H1 (cell line): ENCODE measurements at regions not wholly inside any gene's neighbourhood (a gene's known extent, or its start where the extent isn't known, plus 50 kb on each side); places are given as distances from the start of the nearest gene placed in this dataset.

Experiments used
- CTCF ChIA-PET: fragments of 300-600 bp; sonication (Branson Sonifier 250); formaldehyde crosslinking; loops from one replicate; lab custom pipeline; 2021; ENCODE audit not compliant: partially characterized antibody; lab: Charles Lee
- POLR2A ChIA-PET: fragments of 300-600 bp; sonication (Branson Sonifier 250); formaldehyde crosslinking; loops from one replicate; lab custom pipeline; 2021; ENCODE audit warnings: inconsistent platforms; ENCODE audit not compliant: partially characterized antibody; lab: Charles Lee
- DNase-seq, 2 experiments: peaks; one replicate each; pipeline versions ENCODE4 v3.0.0 to v3.0.0-alpha.2; 2010 to 2022; ENCODE audit warnings: low spot score in 2 of 2, low read depth in 1 of 2, mixed read lengths in 1 of 2
- FAIRE-seq: peaks from 2 replicates; lab custom pipeline; 2011; peaks lifted over from hg19 to GRCh38; lab: Jason Lieb, UNC
- H2AFZ ChIP-seq: 2 replicates; pipeline ENCODE4 v1.8.1; 2012; ENCODE audit warnings: low read length, inconsistent platforms
- H2AK5ac ChIP-seq: 2 replicates; pipeline ENCODE4 v1.6.1; 2013; ENCODE audit warnings: low read depth, low read length
- H2BK120ac ChIP-seq: replicated peaks from 2 replicates; pipeline ENCODE3; 2013; ENCODE audit warnings: low read depth, low read length, inconsistent platforms
- H2BK12ac ChIP-seq: 2 replicates; pipeline ENCODE4 v1.6.1; 2013; ENCODE audit warnings: low read depth, low read length
- H2BK15ac ChIP-seq: 2 replicates; pipeline ENCODE4 v1.6.1; 2013; ENCODE audit warnings: low read length
- H2BK20ac ChIP-seq: 2 replicates; pipeline ENCODE4 v1.6.1; 2013; ENCODE audit warnings: low read length
- H2BK5ac ChIP-seq: 2 replicates; pipeline ENCODE4 v1.6.1; 2013; ENCODE audit warnings: low read depth, low read length
- H3K14ac ChIP-seq: 2 replicates; pipeline ENCODE4 v1.6.1; 2013; ENCODE audit warnings: inconsistent platforms; ENCODE audit not compliant: insufficient read length
- H3K18ac ChIP-seq: 2 replicates; pipeline ENCODE4 v1.6.1; 2013; ENCODE audit warnings: low read length; ENCODE audit errors: extremely low read depth
- H3K23ac ChIP-seq: 2 replicates; pipeline ENCODE4 v1.6.1; 2013; ENCODE audit warnings: inconsistent platforms; ENCODE audit not compliant: insufficient read length
- H3K23me2 ChIP-seq: 2 replicates; pipeline ENCODE4 v1.6.1; 2013; ENCODE audit warnings: low read depth, low read length
- H3K27ac ChIP-seq: 2 replicates; pipeline ENCODE4 v1.6.1; 2011; ENCODE audit warnings: low read depth, low read length, inconsistent platforms
- H3K27me3 ChIP-seq, 4 experiments: replicated peaks in 1 of 4; 1 replicate in 1 of 4; 2 replicates in 3 of 4; pipeline versions ENCODE4 v1.6.1 to v1.8.1; 2011 to 2013; ENCODE audit warnings: low read length in 3 of 4, mild to moderate bottlenecking in 3 of 4, inconsistent platforms in 2 of 4, mixed read lengths in 2 of 4, moderate library complexity in 1 of 4; ENCODE audit not compliant: control insufficient read depth in 3 of 4, insufficient read depth in 3 of 4; ENCODE audit errors: extremely low read depth in 1 of 4
- H3K36me3 ChIP-seq, 4 experiments: 2 replicates each; pipeline versions ENCODE4 v1.6.1 to v1.8.1; 2011 to 2013; ENCODE audit warnings: mild to moderate bottlenecking in 4 of 4, low read length in 3 of 4, moderate library complexity in 2 of 4, control low read depth in 1 of 4, inconsistent platforms in 1 of 4; ENCODE audit not compliant: insufficient read depth in 4 of 4, control insufficient read depth in 2 of 4
- H3K4ac ChIP-seq: replicated peaks from 2 replicates; pipeline ENCODE3; 2013; ENCODE audit warnings: low read length, low read depth, mixed read lengths, inconsistent platforms; ENCODE audit not compliant: insufficient read length
- H3K4me1 ChIP-seq, 4 experiments: replicated peaks in 1 of 4; 1 replicate in 1 of 4; 2 replicates in 3 of 4; pipeline versions ENCODE4 v1.6.1 to v1.8.1; 2011 to 2013; ENCODE audit warnings: low read length in 3 of 4, inconsistent platforms in 2 of 4, mixed read lengths in 1 of 4; ENCODE audit not compliant: insufficient read depth in 4 of 4, control insufficient read depth in 3 of 4
- H3K4me2 ChIP-seq, 2 experiments: 2 replicates each; pipeline versions ENCODE4 v1.6.1 to v1.8.1; 2011 to 2013; ENCODE audit warnings: low read depth in 2 of 2, low read length in 2 of 2, control low read depth in 1 of 2, inconsistent platforms in 1 of 2, mild to moderate bottlenecking in 1 of 2; ENCODE audit not compliant: insufficient read depth in 1 of 2
- H3K4me3 ChIP-seq, 4 experiments: fragments of 200-600, 300-600 bp in 1 of 4; sonication (generic), shearing (Covaris generic), sonication (Bioruptor Twin) in 1 of 4; 2 replicates each; pipeline versions ENCODE4 v1.5.1 to v1.8.1; 2011 to 2016; ENCODE audit warnings: low read length in 4 of 4, low read depth in 3 of 4, control low read depth in 2 of 4, inconsistent platforms in 2 of 4, mild to moderate bottlenecking in 2 of 4, mixed read lengths in 1 of 4, moderate library complexity in 1 of 4; ENCODE audit not compliant: insufficient read depth in 2 of 4; ENCODE audit errors: extremely low read depth in 1 of 4
- H3K56ac ChIP-seq: replicated peaks from 2 replicates; pipeline ENCODE3; 2013; ENCODE audit warnings: low read depth, mild to moderate bottlenecking, mixed read lengths, low read length, inconsistent platforms; ENCODE audit not compliant: insufficient read length
- H3K79me1 ChIP-seq: 2 replicates; pipeline ENCODE4 v1.6.1; 2013; ENCODE audit warnings: low read depth, low read length, control low read depth
- H3K79me2 ChIP-seq, 2 experiments: 2 replicates each; pipeline versions ENCODE4 v1.6.1 to v1.8.1; 2012 to 2013; ENCODE audit warnings: low read length in 2 of 2, mild to moderate bottlenecking in 2 of 2, inconsistent platforms in 1 of 2; ENCODE audit not compliant: insufficient read depth in 2 of 2, control insufficient read depth in 1 of 2
- H3K9ac ChIP-seq, 4 experiments: replicated peaks in 1 of 4; 1 replicate in 1 of 4; 2 replicates in 3 of 4; pipeline versions ENCODE4 v1.6.1 to v1.8.1; 2011 to 2013; ENCODE audit warnings: low read depth in 3 of 4, low read length in 3 of 4, control low read depth in 2 of 4, mild to moderate bottlenecking in 2 of 4, moderate library complexity in 2 of 4, inconsistent platforms in 1 of 4; ENCODE audit errors: extremely low read depth in 1 of 4
- H3K9me3 ChIP-seq, 2 experiments: 2 replicates each; pipeline versions ENCODE4 v1.6.1 to v1.8.1; 2012 to 2013; ENCODE audit warnings: mild to moderate bottlenecking in 2 of 2, moderate library complexity in 2 of 2, control low read depth in 1 of 2, inconsistent platforms in 1 of 2, low read depth in 1 of 2, low read length in 1 of 2, mixed read lengths in 1 of 2; ENCODE audit not compliant: insufficient read depth in 2 of 2
- H4K20me1 ChIP-seq, 2 experiments: replicated peaks in 1 of 2; 2 replicates each; pipeline versions ENCODE3 to v1.8.1; 2011 to 2013; ENCODE audit warnings: inconsistent platforms in 2 of 2, low read length in 2 of 2, mild to moderate bottlenecking in 1 of 2; ENCODE audit not compliant: insufficient read depth in 2 of 2, control insufficient read depth in 1 of 2
- H4K5ac ChIP-seq: 2 replicates; pipeline ENCODE4 v1.6.1; 2013; ENCODE audit warnings: low read length, low read depth, mixed read lengths, inconsistent platforms; ENCODE audit not compliant: insufficient read length
- H4K8ac ChIP-seq: 2 replicates; pipeline ENCODE4 v1.8.0; 2013; ENCODE audit warnings: mild to moderate bottlenecking, moderate library complexity, low read length, inconsistent platforms; ENCODE audit not compliant: insufficient read depth; ENCODE audit errors: extremely low read depth
- H4K91ac ChIP-seq: replicated peaks from 2 replicates; pipeline ENCODE3; 2013; ENCODE audit warnings: low read length, mixed read lengths, inconsistent platforms; ENCODE audit not compliant: insufficient read length
- KDM1A ChIP-seq: fragments of 200-600, 300-600 bp; sonication (generic); IDR thresholded peaks from 2 replicates; pipeline ENCODE4 v1.7.1; 2016; ENCODE audit warnings: mild to moderate bottlenecking, low read length, borderline replicate concordance
- WGBS, 2 experiments: shearing (Covaris generic) in 1 of 2; methylation state at CpG; one replicate each; pipeline versions ENCODE4 v1.1.6 to v1.1.7; 2013 to 2015; ENCODE audit warnings: low lambda C conversion rate in 2 of 2, mixed read lengths in 2 of 2, inconsistent platforms in 1 of 2, low coverage in 1 of 2, missing lambda C conversion rate in 1 of 2; ENCODE audit not compliant: insufficient replicate concordance in 2 of 2, insufficient coverage in 1 of 2, insufficient read length in 1 of 2; ENCODE audit errors: extremely low coverage in 1 of 2, missing lambda C conversion rate in 1 of 2; 5-methylcytosine and 5-hydroxymethylcytosine counted together
- TF ChIP-seq, protein P1 (sequence below), 3 experiments: IDR thresholded peaks; 1 replicate in 2 of 3; 2 replicates in 1 of 3; pipeline versions ENCODE4 v1.5.1 to v1.6.1; 2011; ENCODE audit warnings: low read length in 3 of 3, mild to moderate bottlenecking in 3 of 3, inconsistent platforms in 2 of 3, low read depth in 1 of 3, moderate library complexity in 1 of 3; ENCODE audit not compliant: insufficient read depth in 1 of 3; ENCODE audit errors: control extremely low read depth in 1 of 3

DNA sequence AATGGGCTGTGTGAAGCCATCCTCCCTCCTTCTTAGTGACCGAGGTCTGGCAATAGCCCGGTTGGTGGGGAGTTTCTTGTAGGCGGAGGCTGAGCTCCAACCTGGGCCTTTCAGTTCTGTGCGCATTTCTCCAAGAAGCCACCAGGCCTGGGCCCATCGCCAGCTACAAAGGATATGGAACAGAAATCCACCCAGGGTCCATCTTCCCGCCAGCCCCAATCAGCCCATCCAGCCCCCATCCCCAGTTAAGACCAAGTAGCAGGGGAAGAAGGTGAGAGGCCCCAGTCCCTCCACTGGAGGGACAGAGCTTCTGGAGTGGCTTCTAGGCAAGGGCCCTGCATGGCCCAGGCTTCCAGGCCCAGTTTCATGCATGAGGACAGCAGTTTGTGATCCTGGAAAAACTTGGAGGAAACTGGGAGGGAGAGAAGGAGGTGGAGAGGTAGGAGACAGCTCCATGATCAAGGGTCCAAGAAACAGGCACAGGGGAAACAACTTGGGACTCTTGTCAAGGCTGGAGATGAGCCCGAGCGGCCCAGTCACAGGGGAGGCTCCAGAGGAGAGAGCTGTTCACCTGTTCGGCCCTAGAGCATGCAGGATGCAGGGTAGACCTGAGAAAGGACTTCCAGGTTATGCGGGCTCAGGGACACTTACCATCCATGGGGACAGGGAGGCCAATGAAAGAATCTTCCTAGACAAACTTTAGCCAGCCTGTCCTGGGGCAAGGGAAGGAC, 261.2 kb downstream of the PTPRU start:
- 91% methylated on average over 10 of the region's 10 CpGs; no CpG with 5 or more reads in 1 of the 2 experiments for WGBS, 2 experiments
- no peaks in the 10 kb centered on the region for H3K79me2 ChIP-seq
- peaks cover 0 to 7% of the 10 kb centered on the region in 2 experiments; a peak in 1 of 4 replicates for H3K9me3 ChIP-seq
- no peaks in the 10 kb centered on the region for H3K79me1 ChIP-seq
- H4K5ac ChIP-seq, result no peak overlapping the region
- H3K9ac ChIP-seq, result no peak overlapping the region
- H3K23ac ChIP-seq, result no peak overlapping the region
- H2BK120ac ChIP-seq, result no peak overlapping the region
- H3K36me3 ChIP-seq, result no peaks in the 10 kb centered on the region
- H3K14ac ChIP-seq, result no peak overlapping the region
- H3K23me2 ChIP-seq, result no peaks in the 10 kb centered on the region; the same call in 1 of the 2 replicates
- peak overlapping the region; percentile 80 for H3K18ac ChIP-seq
- H3K27me3 ChIP-seq, result no peaks in the 10 kb centered on the region
- H4K20me1 ChIP-seq, result no peaks in the 10 kb centered on the region
- TF ChIP-seq, protein P1, sequence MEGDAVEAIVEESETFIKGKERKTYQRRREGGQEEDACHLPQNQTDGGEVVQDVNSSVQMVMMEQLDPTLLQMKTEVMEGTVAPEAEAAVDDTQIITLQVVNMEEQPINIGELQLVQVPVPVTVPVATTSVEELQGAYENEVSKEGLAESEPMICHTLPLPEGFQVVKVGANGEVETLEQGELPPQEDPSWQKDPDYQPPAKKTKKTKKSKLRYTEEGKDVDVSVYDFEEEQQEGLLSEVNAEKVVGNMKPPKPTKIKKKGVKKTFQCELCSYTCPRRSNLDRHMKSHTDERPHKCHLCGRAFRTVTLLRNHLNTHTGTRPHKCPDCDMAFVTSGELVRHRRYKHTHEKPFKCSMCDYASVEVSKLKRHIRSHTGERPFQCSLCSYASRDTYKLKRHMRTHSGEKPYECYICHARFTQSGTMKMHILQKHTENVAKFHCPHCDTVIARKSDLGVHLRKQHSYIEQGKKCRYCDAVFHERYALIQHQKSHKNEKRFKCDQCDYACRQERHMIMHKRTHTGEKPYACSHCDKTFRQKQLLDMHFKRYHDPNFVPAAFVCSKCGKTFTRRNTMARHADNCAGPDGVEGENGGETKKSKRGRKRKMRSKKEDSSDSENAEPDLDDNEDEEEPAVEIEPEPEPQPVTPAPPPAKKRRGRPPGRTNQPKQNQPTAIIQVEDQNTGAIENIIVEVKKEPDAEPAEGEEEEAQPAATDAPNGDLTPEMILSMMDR (IDR thresholded peaks at IDR 0.05; ENCODE audit: control extremely low read depth in 1 of 3, insufficient read depth in 1 of 3, low read depth in 1 of 3, low read length in 3 of 3), result no peak
- TF ChIP-seq KDM1A, result peak; percentile 59; the same call in 1 of the 2 replicates
- H3K4me1 ChIP-seq, result peaks cover 2 to 17% (median 10%) of the 10 kb centered on the region in 4 experiments
- H2BK15ac ChIP-seq, result no peak overlapping the region
- H3K4ac ChIP-seq, result no peak overlapping the region
- 0 out of 2 replicates have a peak overlapping the region, but pooled peaks have one; percentile 60 for H2BK12ac ChIP-seq
- H4K91ac ChIP-seq, result peak overlapping the region; percentile 65
- no peak overlapping the region; the same call in 1 of the 2 replicates for H4K8ac ChIP-seq
- H3K4me2 ChIP-seq, result no peak overlapping the region
- ChIA-PET POLR2A (no interaction called here), CTCF (interaction anchor here (0.7 to 1.6 kb wide), 5 partner anchors 8 to 128 kb away, joined by 3 read pairs; no protein-coding TSS in a partner anchor)
- no peak overlapping the region for H3K27ac ChIP-seq
- H2BK20ac ChIP-seq, result peak overlapping the region; percentile 61; the same call in 1 of the 2 replicates
- H2BK5ac ChIP-seq, result no peak overlapping the region
- no peak for DNase-seq
- no peak overlapping the region for H3K4me3 ChIP-seq
- H2AK5ac ChIP-seq, result no peak overlapping the region
- no peak overlapping the region for H2AFZ ChIP-seq
- FAIRE-seq, result no peak
- H3K56ac ChIP-seq, result no peak overlapping the region
